Testis (tissue), 2 donors: ENCODE measurements at regions not wholly inside any gene's neighbourhood (a gene's known extent, or its start where the extent isn't known, plus 50 kb on each side); places are given as distances from the start of the nearest gene placed in this dataset.

ENCODE experiments used
- POLR2A ChIP-seq: fragments of 450-650 bp; IDR thresholded peaks from one replicate; pipeline ENCODE4 v1.6.1; 2017; ENCODE audit warnings: antibody characterized with exemption, mild to moderate bottlenecking, moderate library complexity
- TF ChIP-seq, protein P1 (sequence below), 3 experiments: fragments of 450-650 bp in 2 of 3; fragments of 200-600 bp in 1 of 3; sonication (generic) in 1 of 3; IDR thresholded peaks; one replicate each; pipeline ENCODE4 v1.5.1; 2016 to 2019; ENCODE audit warnings: antibody characterized with exemption in 3 of 3, mild to moderate bottlenecking in 2 of 3, moderate library complexity in 1 of 3

DNA sequence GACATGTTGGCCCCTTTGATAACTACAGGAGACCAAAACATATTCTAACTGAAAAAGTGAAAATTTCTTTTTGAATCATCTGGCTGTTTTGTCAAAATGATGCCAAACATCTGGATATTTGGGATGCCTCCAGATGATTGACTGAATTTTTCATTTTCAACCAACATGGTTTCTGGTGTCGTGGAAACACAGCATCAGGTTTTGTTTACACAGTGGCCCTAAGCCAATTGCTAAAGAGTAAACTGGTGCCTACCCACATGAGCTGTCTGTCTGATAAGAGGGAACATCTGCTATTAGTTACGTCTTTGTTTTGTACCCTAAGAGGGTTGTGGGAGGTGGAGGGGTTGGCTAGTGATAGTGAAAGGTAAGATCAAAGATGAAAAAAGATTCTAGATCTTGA lies 204.8 kb downstream of the KCNK2 start:
- TF ChIP-seq, protein P1, sequence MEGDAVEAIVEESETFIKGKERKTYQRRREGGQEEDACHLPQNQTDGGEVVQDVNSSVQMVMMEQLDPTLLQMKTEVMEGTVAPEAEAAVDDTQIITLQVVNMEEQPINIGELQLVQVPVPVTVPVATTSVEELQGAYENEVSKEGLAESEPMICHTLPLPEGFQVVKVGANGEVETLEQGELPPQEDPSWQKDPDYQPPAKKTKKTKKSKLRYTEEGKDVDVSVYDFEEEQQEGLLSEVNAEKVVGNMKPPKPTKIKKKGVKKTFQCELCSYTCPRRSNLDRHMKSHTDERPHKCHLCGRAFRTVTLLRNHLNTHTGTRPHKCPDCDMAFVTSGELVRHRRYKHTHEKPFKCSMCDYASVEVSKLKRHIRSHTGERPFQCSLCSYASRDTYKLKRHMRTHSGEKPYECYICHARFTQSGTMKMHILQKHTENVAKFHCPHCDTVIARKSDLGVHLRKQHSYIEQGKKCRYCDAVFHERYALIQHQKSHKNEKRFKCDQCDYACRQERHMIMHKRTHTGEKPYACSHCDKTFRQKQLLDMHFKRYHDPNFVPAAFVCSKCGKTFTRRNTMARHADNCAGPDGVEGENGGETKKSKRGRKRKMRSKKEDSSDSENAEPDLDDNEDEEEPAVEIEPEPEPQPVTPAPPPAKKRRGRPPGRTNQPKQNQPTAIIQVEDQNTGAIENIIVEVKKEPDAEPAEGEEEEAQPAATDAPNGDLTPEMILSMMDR (IDR thresholded peaks at IDR 0.05), result no peak
- no peak for TF ChIP-seq POLR2A
